ENCODE measurements at regions not wholly inside any gene's neighbourhood (a gene's known extent, or its start where the extent isn't known, plus 50 kb on each side); places are given as distances from the start of the nearest gene placed in this dataset.

GRCh38 chr7:46343802-46344201 is 422.7 kb upstream of the IGFBP3 start:
- TF ChIP-seq EZH2 (IDR thresholded peaks at IDR 0.05; ENCODE audit: borderline replicate concordance, insufficient read depth, low read depth, low read length, poor library complexity, severe bottlenecking) = no peak
- no peak for TF ChIP-seq CTCF (IDR thresholded peaks at IDR 0.05)
